GM18907 (cell line): ENCODE measurements at regions not wholly inside any gene's neighbourhood (a gene's known extent, or its start where the extent isn't known, plus 50 kb on each side); places are given as distances from the start of the nearest gene placed in this dataset.

Experiments used
- ATAC-seq: cut with Tn5 transposase; IDR thresholded peaks from one replicate; pipeline ENCODE4 v1.9.1; 2021; ENCODE audit warnings: mild to moderate bottlenecking, moderate library complexity; ENCODE audit not compliant: unreplicated experiment

GRCh38 chr10:130550952-130551674 lies 414.9 kb downstream of the GLRX3 start:
- no peak for ATAC-seq

GRCh38 chr10:130551676-130552075 lies 415.5 kb downstream of the GLRX3 start:
- ATAC-seq = no peak

- ATAC-seq = no peak
These were observed 417.6 kb downstream of the GLRX3 start for GRCh38 chr10:130553826-130554225.

GRCh38 chr10:130554701-130555410 lies 418.7 kb downstream of the GLRX3 start:
- ATAC-seq = no peak

DNA sequence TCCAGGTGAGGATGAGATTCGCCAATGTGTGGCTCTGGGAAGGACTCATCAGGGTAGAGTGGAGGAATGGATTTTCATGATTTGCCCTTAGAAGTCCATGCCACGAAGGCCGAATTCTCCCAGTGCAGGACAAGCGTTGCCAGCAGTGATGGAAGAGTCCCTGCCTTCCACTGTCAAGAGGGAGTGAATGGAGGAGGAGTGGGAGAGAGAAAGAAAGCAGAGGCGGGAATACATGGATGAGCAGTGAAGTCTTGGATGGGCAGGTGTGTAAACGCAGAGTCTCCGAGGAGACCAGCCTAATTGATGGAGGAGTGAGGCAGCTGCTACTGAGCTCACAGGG lies 419.2 kb downstream of the GLRX3 start:
- no peak for ATAC-seq

GRCh38 chr10:130557181-130557845 lies 421.1 kb downstream of the GLRX3 start:
- ATAC-seq = no peak

GRCh38 chr10:130558746-130559546 lies 422.8 kb downstream of the GLRX3 start:
- no peak for ATAC-seq

DNA sequence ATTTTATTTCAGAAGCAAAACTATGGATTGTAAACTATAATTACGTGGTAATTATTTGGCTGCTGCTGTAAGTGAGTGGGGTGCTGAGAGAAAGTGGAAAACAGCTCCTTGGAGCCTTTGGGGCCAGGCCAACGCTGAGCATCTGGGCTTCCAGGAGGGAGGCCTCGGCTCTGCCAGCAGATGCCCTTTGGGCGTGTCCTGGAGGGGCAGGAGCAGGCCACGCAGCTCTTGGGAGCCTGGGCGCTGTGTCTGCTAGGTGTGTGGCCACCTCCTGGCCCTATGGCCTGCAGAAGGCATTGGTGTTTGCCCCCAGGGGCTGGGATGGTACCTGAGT lies 423.3 kb downstream of the GLRX3 start:
- no peak for ATAC-seq

DNA sequence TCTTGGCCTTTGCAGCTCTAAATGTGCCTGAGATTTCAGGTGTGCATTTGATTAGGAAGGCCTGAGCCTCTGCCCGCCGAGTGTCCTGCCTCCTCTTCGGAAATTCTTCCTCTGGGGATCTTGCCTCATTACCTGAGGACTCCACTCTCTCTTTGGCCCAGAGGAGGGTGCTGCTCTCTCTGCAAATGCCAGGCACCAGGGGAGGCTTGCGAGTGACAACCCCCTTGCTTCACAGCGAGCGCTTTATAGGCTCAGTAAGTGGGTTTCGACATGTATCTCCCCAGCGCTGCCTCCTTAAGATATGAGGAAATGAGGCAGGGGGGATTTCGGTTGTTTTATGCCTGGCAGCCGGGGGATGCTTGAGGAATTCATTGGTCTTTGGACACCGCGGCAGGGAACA lies 423.9 kb downstream of the GLRX3 start:
- ATAC-seq = no peak

GRCh38 chr10:130560573-130560972 lies 424.4 kb downstream of the GLRX3 start:
- ATAC-seq = no peak

DNA sequence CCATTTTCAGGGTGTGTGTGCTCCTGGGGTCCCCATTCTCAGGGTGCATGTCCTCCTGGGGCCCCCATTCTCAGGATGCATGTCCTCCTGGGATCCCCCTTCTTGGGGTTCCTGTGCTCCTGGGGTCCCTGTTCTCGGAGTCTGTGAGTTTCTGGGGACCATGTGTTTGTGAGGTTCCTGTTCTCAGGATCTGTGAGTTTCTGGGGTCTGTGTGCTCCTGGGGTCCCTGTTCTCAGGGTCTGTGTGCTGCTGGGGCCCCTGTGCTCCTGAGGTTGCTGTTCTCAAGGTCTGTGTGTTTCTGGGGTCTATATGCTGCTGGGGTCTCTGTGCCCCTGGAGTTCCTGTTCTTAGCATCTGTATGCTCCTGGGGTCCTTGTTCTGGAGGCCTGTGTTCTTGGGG lies 425.5 kb downstream of the GLRX3 start:
- ATAC-seq = no peak

- no peak for ATAC-seq
These were observed 430.8 kb downstream of the GLRX3 start for GRCh38 chr10:130567011-130567410.

- no peak for ATAC-seq
These were observed 431.2 kb downstream of the GLRX3 start for GRCh38 chr10:130567436-130567835.

DNA sequence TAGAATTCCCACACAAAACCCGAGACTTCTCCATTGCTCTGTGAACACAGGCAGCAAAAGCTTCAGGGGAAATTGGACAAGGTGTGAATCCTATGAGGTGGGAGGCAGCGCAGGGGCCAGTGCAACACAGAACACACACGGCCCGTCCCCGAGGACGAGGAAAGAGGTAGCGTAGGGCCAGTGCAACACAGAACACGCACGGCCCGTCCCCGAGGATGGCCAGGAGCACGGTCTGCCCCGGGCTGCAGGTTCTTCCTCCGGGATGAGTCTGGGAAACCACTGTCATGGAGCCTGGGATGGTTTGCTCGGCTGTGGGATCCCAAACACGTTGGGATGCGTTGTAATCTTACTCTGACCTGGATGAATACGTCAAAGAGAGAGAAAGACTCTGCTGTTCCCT lies 432.1 kb downstream of the GLRX3 start:
- ATAC-seq = no peak

- ATAC-seq = no peak
These were observed 433.9 kb downstream of the GLRX3 start for GRCh38 chr10:130570074-130570473.

DNA sequence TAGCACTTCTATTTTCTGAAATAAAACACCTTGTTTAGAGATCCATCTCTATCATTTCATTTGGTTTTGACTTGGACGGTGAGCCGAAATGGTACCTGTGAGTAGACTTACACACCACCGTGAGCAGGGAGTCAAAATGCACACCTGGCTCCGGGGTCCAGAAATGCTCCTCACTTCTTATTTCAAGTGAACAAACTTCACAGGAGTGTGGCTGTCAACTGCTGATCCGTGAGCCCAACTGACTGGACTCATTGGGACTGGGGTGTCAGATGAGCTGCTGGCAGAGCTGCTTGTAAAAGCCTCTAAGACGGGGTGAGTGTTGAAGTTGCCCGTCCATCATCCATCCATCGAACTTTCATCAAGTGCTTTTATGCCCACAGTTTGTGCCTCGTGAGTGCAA lies 435.5 kb downstream of the GLRX3 start:
- ATAC-seq = no peak

- no peak for ATAC-seq
These were observed 437.3 kb downstream of the GLRX3 start for GRCh38 chr10:130573446-130573845.

DNA sequence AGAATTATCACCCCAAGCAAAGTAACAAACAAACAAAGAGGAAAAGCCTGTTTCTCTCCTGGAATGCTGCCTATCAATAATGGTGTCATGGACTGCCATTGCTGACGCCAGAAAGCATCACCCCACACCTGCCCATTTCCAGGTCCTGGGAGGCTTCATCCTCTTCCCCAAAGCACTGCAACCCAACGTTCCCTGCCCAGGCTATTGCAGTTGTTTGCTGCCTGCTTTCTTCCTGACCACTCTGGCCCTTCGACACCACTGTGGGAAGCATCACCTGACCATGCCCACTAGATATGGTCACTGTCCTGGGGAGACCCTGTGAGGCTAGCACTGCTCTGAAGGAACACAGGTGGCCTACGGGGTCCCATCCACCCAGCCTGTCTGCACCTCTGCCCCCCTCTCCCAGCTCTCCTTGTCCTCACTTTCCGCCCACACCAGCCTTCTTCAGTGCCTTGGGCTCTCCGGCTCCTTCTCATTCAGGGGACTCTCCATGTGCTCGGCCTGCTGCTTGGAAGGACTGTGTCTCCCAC lies 439.6 kb downstream of the GLRX3 start:
- no peak for ATAC-seq

DNA sequence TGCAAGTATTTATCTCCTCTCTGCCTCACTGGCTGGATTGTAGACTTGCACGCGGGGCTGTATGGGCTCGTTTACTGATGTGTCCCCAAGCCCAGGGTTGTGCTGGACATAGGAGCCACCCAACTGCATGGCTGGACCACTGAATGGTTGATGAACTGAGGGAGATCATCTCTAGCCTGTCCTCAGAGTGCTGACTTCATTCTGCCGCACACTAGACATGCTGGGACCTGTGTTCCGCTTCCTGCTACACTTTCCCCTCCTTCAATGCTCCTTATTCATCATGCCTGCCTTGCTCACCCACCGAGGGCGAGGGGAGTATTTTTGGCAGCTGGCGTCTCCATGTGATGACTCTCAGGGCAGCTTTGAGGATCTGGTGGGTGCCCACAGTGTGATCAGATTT lies 440.2 kb downstream of the GLRX3 start:
- ATAC-seq = no peak

DNA sequence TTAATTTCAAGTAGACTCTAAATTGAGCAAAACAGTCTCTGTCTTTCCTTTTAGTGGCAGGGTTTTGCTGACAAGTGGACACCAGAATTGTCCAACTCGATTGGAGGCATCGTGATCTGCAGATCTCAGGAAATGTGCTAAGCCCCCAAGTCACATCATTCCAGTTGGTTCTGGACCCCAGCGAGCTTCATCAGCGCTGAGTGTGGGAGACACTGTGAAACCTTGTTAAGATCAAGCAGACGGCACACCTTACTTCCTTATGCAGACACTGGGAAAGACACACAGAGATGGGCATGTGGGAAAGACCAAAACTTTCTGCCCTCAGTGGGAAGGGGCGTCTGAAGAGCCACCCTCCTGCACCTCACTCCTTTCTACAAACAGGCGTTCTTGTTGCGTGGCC lies 440.8 kb downstream of the GLRX3 start:
- no peak for ATAC-seq
